Right lobe of liver (tissue), 4 donors: ENCODE measurements at regions not wholly inside any gene's neighbourhood (a gene's known extent, or its start where the extent isn't known, plus 50 kb on each side); places are given as distances from the start of the nearest gene placed in this dataset.

Experiments used
- POLR2A ChIP-seq: fragments of 450-650 bp; IDR thresholded peaks from one replicate; pipeline ENCODE4 v1.6.1; 2017; ENCODE audit warnings: antibody characterized with exemption, mild to moderate bottlenecking
- TF ChIP-seq, protein P1 (sequence below), 4 donors: fragments of 200-600 bp in 3 of 4; fragments of 450-650 bp in 1 of 4; IDR thresholded peaks; one replicate each; pipeline versions ENCODE4 v1.5.1 to v1.8.0; 2016 to 2022; ENCODE audit warnings: antibody characterized with exemption in 4 of 4, mild to moderate bottlenecking in 2 of 4
- donor health status: DM: no; HTN: no; CAD: no.
- donor health status: DM: no; HTN: no; CAD: no.
- donor health status: DM: no; HTN: yes; CAD: no.

DNA sequence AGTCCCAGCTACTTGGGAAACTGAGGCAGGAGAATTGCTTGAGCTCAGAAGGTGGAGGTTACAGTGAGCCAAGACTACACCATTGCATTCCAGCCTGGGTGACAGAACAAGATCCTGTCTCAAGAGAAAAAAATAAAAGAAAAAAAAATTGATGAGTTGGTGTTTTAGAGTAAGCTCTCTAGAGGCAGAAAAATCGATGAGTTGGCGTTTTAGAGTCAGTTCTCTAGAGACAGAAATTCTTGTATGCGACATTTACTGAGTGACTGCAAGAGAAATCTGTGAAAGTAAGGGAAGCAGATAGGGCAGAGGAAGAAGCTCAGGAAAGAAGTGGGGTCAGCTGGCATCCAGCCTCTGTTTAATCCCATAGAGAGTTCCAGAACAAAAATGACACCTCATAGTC lies 298.7 kb upstream of the ARRDC4 start:
- TF ChIP-seq, protein P1, sequence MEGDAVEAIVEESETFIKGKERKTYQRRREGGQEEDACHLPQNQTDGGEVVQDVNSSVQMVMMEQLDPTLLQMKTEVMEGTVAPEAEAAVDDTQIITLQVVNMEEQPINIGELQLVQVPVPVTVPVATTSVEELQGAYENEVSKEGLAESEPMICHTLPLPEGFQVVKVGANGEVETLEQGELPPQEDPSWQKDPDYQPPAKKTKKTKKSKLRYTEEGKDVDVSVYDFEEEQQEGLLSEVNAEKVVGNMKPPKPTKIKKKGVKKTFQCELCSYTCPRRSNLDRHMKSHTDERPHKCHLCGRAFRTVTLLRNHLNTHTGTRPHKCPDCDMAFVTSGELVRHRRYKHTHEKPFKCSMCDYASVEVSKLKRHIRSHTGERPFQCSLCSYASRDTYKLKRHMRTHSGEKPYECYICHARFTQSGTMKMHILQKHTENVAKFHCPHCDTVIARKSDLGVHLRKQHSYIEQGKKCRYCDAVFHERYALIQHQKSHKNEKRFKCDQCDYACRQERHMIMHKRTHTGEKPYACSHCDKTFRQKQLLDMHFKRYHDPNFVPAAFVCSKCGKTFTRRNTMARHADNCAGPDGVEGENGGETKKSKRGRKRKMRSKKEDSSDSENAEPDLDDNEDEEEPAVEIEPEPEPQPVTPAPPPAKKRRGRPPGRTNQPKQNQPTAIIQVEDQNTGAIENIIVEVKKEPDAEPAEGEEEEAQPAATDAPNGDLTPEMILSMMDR (IDR thresholded peaks at IDR 0.05) = no peak
- no peak for TF ChIP-seq POLR2A
